ENCODE measurements at regions not wholly inside any gene's neighbourhood (a gene's known extent, or its start where the extent isn't known, plus 50 kb on each side); places are given as distances from the start of the nearest gene placed in this dataset.
"Not testable (repeated sequence)": the region's sequence is repeated elsewhere in the genome, so short reads cannot be mapped to it uniquely, and the experiment has no call there.

DNA sequence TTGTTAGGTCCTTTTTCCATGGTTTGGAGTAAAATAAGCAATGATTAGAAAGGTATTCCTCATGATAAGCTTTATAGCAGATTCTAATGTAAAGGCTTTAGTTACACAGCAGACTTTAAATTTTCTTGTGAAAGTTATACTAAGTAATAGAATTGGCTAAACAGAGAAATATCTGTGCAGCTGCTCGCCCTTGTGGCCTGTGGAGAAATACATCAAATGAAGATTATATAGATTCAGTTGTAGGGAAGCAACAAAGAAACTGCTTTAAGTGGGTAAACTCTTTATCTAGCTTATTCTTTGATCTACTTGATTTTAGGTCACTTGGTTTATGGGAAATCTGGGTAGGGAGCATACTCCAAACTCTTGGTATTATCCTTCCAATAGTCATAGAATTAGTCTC lies 1269.7 kb upstream of the SPRY2 start:
- no peak for FAIRE-seq

DNA sequence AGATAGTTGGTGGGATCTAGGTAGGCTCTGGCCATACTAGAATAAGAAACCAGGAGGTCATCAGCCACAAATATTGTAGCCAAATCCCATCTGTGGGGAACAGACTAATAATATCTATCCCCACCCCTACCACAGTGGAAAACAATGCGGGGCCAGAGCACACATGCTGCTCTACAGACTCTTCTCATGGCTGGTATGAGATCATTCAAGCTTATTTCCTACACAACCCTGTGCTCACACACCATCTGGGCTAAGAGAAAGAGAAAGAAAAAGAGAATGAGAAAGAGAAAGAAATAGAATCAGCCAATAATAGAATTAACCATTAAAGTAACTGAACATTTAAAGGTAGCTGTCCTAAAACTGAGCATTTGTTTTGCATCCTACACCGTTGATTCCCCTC lies 1268.4 kb upstream of the SPRY2 start:
- no peak for FAIRE-seq

DNA sequence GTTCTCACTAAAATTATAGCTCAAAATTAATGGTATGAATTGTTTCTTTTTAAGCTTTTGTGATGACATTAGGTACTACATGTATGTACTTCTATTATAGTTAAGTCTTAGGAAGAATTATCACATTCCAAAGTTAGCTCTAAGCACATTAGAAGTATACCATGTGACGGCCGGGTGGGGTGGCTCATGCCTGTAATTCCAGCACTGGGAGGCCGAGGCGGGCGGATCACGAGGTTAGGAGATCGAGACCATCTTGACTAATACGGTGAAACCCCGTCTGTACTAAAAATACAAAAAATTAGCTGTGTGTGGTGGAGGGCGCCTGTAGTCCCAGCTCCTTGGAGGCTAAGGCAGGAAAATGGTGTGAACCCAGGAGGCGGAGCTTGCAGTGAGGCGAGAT lies 1265.1 kb upstream of the SPRY2 start:
- FAIRE-seq = no peak

- FAIRE-seq = no peak
Measured at GRCh38 chr13:81602241-81602640, 1261.3 kb upstream of the SPRY2 start.

GRCh38 chr13:81597101-81597500 lies 1256.2 kb upstream of the SPRY2 start:
- FAIRE-seq = no peak

GRCh38 chr13:81596224-81596753 lies 1255.4 kb upstream of the SPRY2 start:
- no peak for FAIRE-seq

GRCh38 chr13:81591528-81592220 lies 1250.7 kb upstream of the SPRY2 start:
- no peak for FAIRE-seq

- FAIRE-seq = no peak
Measured at GRCh38 chr13:81582381-81582780, 1241.5 kb upstream of the SPRY2 start.

DNA sequence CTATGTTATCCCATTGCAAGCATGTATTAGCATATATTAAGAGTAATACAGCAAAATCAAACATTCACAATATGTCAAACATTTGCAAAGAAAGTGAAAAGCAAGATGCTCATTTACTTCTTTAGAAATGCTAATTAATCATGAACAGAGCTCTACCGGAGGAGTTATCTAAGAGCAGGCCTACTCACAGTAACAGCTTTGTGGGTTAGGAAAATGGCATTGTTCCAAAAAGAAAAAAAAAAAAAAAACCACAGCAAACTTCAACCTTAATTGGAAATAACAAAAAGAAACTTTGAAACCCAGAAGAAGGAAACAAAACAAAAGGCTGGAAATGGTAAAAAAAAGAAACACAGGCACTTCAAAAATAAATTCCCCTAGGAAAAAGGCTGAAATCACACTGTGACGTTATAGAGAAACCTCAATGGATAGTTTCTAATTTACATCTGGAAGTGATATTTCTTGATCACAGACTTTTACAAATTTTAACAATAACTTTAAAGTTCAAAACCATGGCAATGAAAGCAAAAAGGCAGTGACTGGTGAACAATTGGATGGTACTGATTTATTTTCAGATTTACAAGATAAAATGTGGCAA lies 1236.8 kb upstream of the SPRY2 start:
- FAIRE-seq = no peak

DNA sequence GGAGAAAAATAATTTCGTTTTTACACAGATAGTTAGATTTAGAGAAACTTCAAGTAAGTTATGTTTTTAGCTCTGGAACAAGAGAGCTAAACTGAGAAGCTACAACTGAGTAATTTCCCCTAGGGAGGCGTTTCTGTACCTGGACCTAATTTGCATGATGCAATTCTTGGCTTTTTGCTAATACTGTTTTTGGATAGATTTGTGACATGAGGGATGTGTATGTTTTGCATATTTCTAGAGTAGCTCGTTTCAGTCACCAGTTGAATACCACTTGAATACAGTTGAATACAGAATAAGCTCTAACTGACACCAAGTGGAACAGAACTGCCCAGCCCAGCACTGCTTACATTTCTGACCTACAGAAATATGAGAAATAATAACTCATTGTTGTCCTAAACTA lies 1227.9 kb upstream of the SPRY2 start:
- FAIRE-seq = no peak

GRCh38 chr13:81565849-81566248 lies 1224.9 kb upstream of the SPRY2 start:
- FAIRE-seq = no peak

GRCh38 chr13:81563091-81563490 lies 1222.2 kb upstream of the SPRY2 start:
- no peak for FAIRE-seq

DNA sequence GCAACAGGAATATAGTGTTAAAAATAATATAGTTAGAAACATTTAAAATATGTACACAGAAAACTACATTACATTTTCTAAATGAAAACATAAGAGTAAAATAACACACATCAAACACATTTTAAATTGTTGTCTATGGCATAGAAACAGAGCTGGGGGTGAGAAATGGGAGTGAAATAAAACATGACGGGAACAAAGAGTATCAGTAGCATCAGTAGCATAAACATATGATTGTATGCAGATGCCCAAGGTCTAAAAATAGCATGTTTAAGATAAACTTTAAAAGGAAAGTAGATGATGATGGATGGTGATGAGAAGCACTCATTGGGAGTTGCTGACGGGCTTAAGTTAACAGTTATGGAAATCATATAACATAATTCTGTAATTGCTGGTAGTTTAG lies 1221.7 kb upstream of the SPRY2 start:
- FAIRE-seq = no peak

DNA sequence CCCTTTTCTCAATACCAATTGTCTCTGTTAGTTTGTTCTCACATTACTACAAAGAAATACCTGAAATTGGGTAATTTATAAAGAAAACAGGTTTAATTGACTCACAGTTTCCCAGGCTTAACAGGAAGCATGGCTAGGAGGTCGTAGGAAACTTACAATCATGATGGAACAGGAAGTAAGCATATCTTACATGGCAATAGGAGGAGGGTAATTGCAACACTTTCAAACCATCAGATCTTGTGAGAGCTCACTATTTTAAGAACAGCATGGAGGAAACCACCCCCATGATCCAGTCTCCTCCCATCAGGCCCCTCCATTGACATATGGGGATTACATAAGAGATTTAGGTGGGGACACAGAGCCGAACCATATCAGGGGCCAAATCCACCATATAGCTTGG lies 1210.1 kb upstream of the SPRY2 start:
- no peak for FAIRE-seq

DNA sequence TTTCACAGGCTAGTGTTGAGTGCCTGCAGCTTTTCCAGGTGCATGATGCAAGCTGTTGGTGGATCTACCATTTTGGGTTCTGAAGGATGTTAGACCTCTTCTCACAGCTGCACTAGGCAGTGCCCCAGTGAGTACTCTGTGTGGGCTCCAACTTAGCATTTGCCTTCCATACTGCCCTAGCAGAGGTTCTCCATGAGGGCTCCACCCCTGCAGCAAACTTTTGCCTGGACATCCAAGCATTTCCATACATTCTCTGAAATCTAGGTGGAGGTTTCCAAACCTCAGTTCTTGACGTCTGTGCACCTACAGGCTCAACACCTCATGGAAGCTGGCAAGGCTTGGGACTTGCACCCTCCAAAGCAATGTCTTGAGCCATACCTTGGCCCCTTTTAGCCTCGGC lies 1205.4 kb upstream of the SPRY2 start:
- FAIRE-seq = not testable (repeated sequence)

DNA sequence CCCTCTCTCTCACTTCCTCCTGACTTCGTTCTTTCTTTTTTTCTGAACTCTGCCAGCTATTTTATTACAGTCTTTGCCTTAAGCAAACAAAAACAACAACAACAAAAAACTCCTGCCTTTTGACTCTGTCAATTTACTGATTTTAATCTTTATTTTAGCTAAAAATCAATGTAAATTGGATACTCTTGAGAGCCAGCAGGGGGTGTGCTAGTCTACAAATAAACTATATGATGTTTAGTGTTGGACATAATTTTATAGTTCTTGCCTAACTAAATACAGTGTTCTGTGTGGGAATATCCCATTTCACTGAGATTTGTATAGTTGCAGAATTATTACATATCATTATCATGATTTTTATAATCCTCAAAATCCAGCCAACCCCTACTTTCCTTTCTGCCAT lies 1199.9 kb upstream of the SPRY2 start:
- FAIRE-seq = no peak

DNA sequence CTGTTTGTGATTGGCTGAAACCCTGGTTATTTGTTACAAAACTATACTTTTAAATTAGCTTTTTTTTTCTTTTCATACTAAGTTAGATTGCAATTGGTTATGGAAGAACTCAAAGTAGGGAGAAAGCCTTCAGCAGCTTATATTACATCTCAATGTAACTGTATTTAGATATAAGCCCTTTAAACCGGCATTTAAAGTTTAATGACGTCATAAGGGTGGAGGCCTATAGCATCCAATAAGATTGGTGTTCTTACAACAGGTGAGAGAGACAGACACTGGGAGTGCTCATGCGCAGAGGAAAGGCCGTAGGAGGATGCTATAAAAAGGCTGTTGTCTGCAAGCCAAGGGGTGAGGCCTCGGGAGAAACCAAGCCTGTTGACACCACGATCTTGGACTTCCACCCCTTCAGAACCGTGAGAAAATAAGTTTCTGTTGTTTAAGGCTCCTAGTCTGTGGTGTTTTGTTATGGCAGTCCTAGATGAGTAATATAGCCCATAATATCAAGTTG lies 1198.8 kb upstream of the SPRY2 start:
- FAIRE-seq = no peak

DNA sequence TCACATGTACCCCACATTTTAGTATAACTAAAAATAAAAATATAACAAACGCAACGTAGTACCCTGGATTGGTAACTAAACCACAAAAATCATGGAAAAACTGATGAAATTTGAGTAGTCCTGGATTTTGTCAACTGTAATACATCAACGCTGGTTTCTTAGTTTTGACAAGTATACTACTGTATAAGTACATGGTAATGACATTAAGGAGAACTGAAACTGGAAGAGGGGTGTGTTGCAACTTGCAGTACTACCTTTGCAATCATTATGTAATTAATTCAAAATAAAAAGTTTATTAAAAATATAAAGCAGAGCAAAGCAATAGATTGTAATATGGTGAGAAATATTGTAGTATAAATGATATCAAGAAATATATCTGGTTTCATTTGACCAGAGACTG lies 1158.0 kb upstream of the SPRY2 start:
- FAIRE-seq = no peak

DNA sequence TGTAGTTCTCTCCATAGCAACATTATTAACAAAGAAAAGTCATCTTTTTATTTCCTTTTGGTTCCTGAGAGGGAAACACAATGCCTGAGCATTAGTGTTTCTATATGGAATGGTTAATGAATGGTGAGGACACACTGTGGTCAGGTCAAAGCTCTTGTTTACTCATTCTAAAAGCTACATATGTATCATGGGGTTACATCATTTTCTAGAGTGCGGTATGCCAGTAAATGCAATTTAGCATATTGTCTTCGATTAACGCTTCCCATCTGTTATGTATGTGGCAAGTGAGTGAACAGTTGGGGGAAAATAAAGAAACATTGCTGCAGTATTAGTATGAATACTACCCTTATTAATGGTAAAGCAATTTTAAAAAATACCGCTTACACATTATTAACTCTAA lies 1152.2 kb upstream of the SPRY2 start:
- FAIRE-seq = no peak

DNA sequence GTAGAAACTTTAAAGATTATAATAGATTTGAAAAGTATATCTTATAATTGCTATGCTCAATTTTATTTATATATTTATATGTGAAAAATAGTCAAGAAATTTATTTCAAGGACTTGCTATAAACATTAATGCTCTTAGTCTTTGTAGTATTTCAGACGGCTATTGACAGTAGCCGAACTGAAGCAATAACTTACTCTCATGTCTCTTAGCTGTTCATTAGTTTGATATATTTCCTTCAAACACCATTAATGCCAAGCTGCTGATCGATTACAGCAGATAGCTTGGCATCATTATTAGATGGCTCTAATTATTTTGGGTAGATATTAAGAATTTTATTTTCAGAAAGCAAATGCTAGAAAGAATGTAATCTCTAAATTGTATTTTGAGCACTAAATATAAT lies 1151.5 kb upstream of the SPRY2 start:
- FAIRE-seq = no peak

- FAIRE-seq = no peak
Measured at GRCh38 chr13:81488021-81488420, 1147.1 kb upstream of the SPRY2 start.

GRCh38 chr13:81487151-81487550 lies 1146.2 kb upstream of the SPRY2 start:
- FAIRE-seq = no peak

DNA sequence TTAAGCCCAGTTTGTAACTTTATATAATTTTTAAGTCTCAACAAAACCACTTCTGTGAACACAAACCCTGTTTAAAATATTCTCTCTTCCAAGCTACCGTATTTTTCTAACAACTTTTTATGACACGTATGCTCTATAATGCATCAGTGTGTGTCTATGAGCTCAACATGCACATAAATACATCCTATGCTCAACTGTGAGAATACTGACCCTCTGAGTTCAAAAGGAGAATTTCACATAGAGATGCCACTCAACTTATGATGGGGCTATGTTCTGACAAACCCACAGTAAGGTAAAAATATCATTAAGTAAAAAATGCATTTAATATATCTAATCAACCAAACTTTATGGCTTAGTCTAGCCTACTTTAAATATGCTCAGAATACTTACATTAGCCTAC lies 1139.7 kb upstream of the SPRY2 start:
- FAIRE-seq = no peak

DNA sequence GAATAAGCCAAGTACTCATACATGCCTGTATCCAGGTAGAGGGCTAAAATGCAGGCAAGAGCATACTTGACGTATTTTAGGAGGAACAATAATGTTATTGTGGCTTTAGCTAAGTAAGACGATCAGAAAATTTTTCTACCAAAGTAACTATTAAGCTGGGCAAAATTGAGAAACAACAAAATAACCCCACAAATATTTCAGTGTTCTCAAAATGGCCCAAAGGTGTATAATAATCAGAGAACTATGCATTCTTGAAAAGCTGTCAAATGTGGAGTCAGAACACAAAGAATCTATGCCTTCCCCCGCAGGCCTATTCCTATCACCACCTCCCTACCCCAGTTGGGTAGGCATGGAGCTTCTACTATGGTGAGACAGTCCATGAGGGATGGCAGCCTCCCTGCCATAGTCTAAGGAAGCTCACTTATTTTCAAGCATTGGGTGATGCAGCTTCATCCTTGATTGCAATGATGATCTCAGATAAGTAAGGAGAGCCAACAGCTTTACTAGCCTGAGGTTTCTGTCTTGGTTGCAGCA lies 1132.5 kb upstream of the SPRY2 start:
- no peak for FAIRE-seq
